ENCODE measurements at regions not wholly inside any gene's neighbourhood (a gene's known extent, or its start where the extent isn't known, plus 50 kb on each side); places are given as distances from the start of the nearest gene placed in this dataset.

- TF ChIP-seq JUND (IDR thresholded peaks at IDR 0.05) (no peak), POLR2A (IDR thresholded peaks at IDR 0.05; ENCODE audit: borderline replicate concordance, extremely low read depth, insufficient read depth, insufficient read length) (no peak), EGR1 (IDR thresholded peaks at IDR 0.05; ENCODE audit: low read depth) (no peak), ZFX (IDR thresholded peaks at IDR 0.05) (no peak), YY1 (IDR thresholded peaks at IDR 0.05; ENCODE audit: extremely low read depth, insufficient replicate concordance, low read depth, low read length) (no peak), EZH2 (IDR thresholded peaks at IDR 0.05) (no peak), RAD21 (IDR thresholded peaks at IDR 0.05; ENCODE audit: low read depth) (no peak), SP1 (IDR thresholded peaks at IDR 0.05; ENCODE audit: low read depth) (no peak)
- TF ChIP-seq, protein P1, sequence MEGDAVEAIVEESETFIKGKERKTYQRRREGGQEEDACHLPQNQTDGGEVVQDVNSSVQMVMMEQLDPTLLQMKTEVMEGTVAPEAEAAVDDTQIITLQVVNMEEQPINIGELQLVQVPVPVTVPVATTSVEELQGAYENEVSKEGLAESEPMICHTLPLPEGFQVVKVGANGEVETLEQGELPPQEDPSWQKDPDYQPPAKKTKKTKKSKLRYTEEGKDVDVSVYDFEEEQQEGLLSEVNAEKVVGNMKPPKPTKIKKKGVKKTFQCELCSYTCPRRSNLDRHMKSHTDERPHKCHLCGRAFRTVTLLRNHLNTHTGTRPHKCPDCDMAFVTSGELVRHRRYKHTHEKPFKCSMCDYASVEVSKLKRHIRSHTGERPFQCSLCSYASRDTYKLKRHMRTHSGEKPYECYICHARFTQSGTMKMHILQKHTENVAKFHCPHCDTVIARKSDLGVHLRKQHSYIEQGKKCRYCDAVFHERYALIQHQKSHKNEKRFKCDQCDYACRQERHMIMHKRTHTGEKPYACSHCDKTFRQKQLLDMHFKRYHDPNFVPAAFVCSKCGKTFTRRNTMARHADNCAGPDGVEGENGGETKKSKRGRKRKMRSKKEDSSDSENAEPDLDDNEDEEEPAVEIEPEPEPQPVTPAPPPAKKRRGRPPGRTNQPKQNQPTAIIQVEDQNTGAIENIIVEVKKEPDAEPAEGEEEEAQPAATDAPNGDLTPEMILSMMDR (IDR thresholded peaks at IDR 0.05 in 2 of 3, conservative IDR thresholded peaks at IDR 0.05 in 1 of 3; ENCODE audit: borderline replicate concordance in 1 of 3, insufficient read depth in 1 of 3, low read depth in 2 of 3, low read length in 2 of 3) = no peak
- TF ChIP-seq, protein P2, sequence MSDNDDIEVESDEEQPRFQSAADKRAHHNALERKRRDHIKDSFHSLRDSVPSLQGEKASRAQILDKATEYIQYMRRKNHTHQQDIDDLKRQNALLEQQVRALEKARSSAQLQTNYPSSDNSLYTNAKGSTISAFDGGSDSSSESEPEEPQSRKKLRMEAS (IDR thresholded peaks at IDR 0.05) = no peak
These were observed 383.0 kb downstream of the LRIG3 start for GRCh38 chr12:58537278-58537677.
